ENCODE measurements at regions not wholly inside any gene's neighbourhood (a gene's known extent, or its start where the extent isn't known, plus 50 kb on each side); places are given as distances from the start of the nearest gene placed in this dataset.

- TF ChIP-seq, protein P1, sequence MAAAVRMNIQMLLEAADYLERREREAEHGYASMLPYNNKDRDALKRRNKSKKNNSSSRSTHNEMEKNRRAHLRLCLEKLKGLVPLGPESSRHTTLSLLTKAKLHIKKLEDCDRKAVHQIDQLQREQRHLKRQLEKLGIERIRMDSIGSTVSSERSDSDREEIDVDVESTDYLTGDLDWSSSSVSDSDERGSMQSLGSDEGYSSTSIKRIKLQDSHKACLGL (CRISPR knock-in tag; IDR thresholded peaks at IDR 0.05; ENCODE audit: borderline replicate concordance, poor library complexity, severe bottlenecking), result no peak
- TF ChIP-seq, protein P2, sequence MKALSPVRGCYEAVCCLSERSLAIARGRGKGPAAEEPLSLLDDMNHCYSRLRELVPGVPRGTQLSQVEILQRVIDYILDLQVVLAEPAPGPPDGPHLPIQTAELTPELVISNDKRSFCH (CRISPR knock-in tag; IDR thresholded peaks at IDR 0.05), result no peak
- TF ChIP-seq, protein P2 (tag; IDR thresholded peaks at IDR 0.05), result no peak
- TF ChIP-seq POLR2G (IDR thresholded peaks at IDR 0.05; ENCODE audit: low read depth, low read length), result no peak
- no peak for TF ChIP-seq MYC (IDR thresholded peaks at IDR 0.05; ENCODE audit: low read depth, low read length)
- no peak for TF ChIP-seq MYC (CRISPR knock-in tag; IDR thresholded peaks at IDR 0.05; ENCODE audit: borderline replicate concordance, low read depth)
- TF ChIP-seq NFXL1 (CRISPR knock-in tag; IDR thresholded peaks at IDR 0.05), result no peak
- TF ChIP-seq ZC3H4 (CRISPR knock-in tag; IDR thresholded peaks at IDR 0.05; ENCODE audit: borderline replicate concordance), result no peak
- no peak for TF ChIP-seq ELF2 (CRISPR knock-in tag; IDR thresholded peaks at IDR 0.05)
- TF ChIP-seq HNRNPLL (IDR thresholded peaks at IDR 0.05; ENCODE audit: low read depth, low read length, poor library complexity, severe bottlenecking), result no peak
- TF ChIP-seq MIER1 (IDR thresholded peaks at IDR 0.05; ENCODE audit: low read depth), result no peak
Measured at GRCh38 chr2:221817878-221818277, 245.8 kb upstream of the EPHA4 start (continued).

GRCh38 chr2:221817052-221817451 is 244.9 kb upstream of the EPHA4 start:
- no peaks in the 10 kb centered on the region for H3K27me3 ChIP-seq (ENCODE audit: control insufficient read depth in 2 of 2, insufficient read depth in 2 of 2, low read length in 2 of 2)
- H3K9me3 ChIP-seq (replicated peaks; ENCODE audit: control insufficient read depth, insufficient read depth, low read depth, low read length), result no peaks in the 10 kb centered on the region
- H3K36me3 ChIP-seq (ENCODE audit: control insufficient read depth, insufficient read depth, low read length), result no peaks in the 10 kb centered on the region
- TF ChIP-seq ZNF282 (CRISPR knock-in tag; IDR thresholded peaks at IDR 0.05) (no peak), TCFL5 (CRISPR knock-in tag; conservative IDR thresholded peaks at IDR 0.05) (no peak)
- FAIRE-seq, result no peak
- no peak for ATAC-seq
- DNase-seq (ENCODE audit: extremely low read depth in 1 of 4, low spot score in 3 of 4), result no peak
- ChIA-PET POLR2A (interaction anchor here (0.5 kb wide), 1 partner anchor 440 kb away, joined by 3 read pairs; no protein-coding TSS in a partner anchor), CTCF (ENCODE audit: low intra/inter-chr PET ratio) (no interaction called here)
- no peaks in the 10 kb centered on the region for H4K20me1 ChIP-seq (replicated peaks; ENCODE audit: control insufficient read depth, insufficient read depth, low read length)
- in situ Hi-C loops (cut with MboI), result no loop called here
- no peak overlapping the region for H3K4me3 ChIP-seq
- H3K4me1 ChIP-seq (replicated peaks in 1 of 2; ENCODE audit: control insufficient read depth in 2 of 2, insufficient read depth in 2 of 2, low read length in 2 of 2), result no peaks in the 10 kb centered on the region
- H3K9me1 ChIP-seq (ENCODE audit: control insufficient read depth, insufficient read depth, low read length), result no peaks in the 10 kb centered on the region
- intact Hi-C loops (cut with micrococcal nuclease), result no loop called here
- H2AFZ ChIP-seq (ENCODE audit: low read depth, low read length), result no peak overlapping the region
- H3K9ac ChIP-seq (ENCODE audit: insufficient read depth in 1 of 2, low read depth in 2 of 2, low read length in 2 of 2), result no peak overlapping the region
- no peaks in the 10 kb centered on the region for H3K79me2 ChIP-seq (ENCODE audit: control insufficient read depth, insufficient read depth, low read length)
- H3K27ac ChIP-seq (ENCODE audit: extremely low read depth, low read depth, low read length), result no peak overlapping the region
- BruUV-seq (replicated peaks), result no TSS peak
- 0% methylated on average over 2 of the region's 4 CpGs for WGBS (ENCODE audit: insufficient coverage, low coverage, missing lambda C conversion rate)
- H3K4me2 ChIP-seq (ENCODE audit: insufficient read depth, low read length), result no peak overlapping the region

All from K562 (cell line).